Fibroblast of the aortic adventitia (primary cell): ENCODE measurements at regions not wholly inside any gene's neighbourhood (a gene's known extent, or its start where the extent isn't known, plus 50 kb on each side); places are given as distances from the start of the nearest gene placed in this dataset.

Experiments used
- DNase-seq: peaks from one replicate; pipeline ENCODE4 v3.0.0-alpha.2; 2010; ENCODE audit warnings: low read depth
- H3K4me3 ChIP-seq: 2 replicates; pipeline ENCODE4 v1.5.1; 2011; ENCODE audit warnings: low read depth, mild to moderate bottlenecking, control low read depth, low read length, moderate library complexity
- CTCF ChIP-seq: IDR thresholded peaks from 2 replicates; pipeline ENCODE4 v1.5.1; 2011; ENCODE audit warnings: mild to moderate bottlenecking, low read length, control low read depth, inconsistent platforms; ENCODE audit not compliant: insufficient read depth

- DNase-seq, result no peak
- H3K4me3 ChIP-seq, result no peak overlapping the region
- no peak for TF ChIP-seq CTCF
These were observed 145.7 kb upstream of the TIAM1 start for GRCh38 chr21:31489726-31490125.

DNA sequence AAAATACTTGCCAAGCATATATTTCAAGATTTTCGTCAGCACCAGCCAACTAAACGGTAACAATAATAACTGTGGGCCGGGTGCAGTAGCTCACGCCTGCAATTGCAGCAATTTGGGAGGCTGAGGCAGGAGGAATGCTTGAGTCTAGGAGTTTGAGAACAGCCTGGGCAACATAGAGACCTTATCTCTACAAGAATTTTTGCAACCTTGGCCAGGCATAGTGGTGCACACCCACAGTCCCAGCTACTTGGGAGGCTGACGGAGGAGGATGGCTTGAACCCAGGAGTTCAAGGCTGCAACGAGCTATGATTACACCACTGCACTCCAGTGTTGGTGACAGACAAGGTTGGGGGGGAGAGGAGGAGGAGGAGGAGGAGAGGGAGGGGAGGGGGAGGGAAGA, 145.0 kb upstream of the TIAM1 start:
- H3K4me3 ChIP-seq, result no peak overlapping the region
- no peak for DNase-seq
- TF ChIP-seq CTCF, result no peak

- H3K4me3 ChIP-seq, result no peak overlapping the region
- TF ChIP-seq CTCF, result no peak
- no peak for DNase-seq
These were observed 140.2 kb upstream of the TIAM1 start for GRCh38 chr21:31484219-31484618.

DNA sequence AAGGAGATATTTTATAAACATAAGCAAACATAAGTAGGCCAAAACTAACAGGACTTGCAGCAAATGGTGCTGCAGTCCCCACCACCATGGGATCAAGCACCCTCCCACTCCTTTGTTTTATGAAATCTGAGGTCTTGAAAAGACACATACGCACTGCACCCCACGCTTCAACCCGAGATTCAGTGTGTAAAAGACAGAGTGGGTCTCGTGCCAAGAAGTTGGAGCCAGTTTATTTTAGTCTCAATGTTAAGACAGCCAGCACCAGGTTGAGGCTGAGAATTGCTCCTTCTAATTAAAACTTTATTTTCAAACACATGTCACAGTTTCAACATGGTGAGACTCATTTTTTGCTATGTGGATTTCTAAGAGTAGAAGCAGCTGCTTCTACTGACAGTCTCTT, 139.1 kb upstream of the TIAM1 start:
- no peak for TF ChIP-seq CTCF
- H3K4me3 ChIP-seq, result no peak overlapping the region
- no peak for DNase-seq

DNA sequence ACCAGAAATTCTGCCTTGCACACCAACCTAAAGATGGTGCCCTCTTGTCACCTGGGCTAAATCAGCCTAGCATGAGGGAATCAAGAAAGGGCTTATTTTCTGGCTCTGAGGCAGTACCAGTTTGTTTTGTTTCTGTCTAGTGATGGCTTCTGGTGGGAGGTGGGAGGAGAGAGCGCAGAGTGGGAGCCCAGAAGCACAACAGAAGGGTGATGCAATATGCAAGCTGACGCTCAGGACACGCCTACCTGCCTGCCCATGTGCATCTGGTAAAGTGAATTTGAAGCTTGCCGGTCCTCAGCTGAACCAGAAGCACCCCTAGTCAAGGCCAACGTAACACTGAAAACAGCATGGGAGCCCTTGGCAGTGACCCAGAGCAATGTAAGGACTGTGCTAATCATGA, 138.4 kb upstream of the TIAM1 start:
- H3K4me3 ChIP-seq, result no peak overlapping the region
- TF ChIP-seq CTCF, result no peak
- no peak for DNase-seq

DNA sequence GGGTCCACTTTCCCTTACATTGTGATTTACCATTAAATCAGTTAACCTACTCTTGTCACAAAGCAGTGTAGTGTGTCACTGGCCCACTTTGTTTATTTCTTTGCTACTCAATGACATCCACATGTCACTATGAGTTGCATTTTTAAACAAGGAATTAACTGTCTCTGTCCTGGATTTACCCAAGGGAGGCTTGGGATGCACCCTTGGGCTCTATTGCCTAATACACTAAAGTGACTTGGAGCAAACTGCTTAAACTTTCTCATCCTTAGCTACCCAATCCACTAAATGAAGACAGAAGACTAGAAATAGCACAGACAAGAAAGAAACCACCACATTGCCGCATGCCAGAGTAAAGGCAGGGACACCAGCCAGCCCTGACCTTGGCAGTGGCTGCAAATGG, 136.2 kb upstream of the TIAM1 start:
- no peak overlapping the region for H3K4me3 ChIP-seq
- no peak for DNase-seq
- TF ChIP-seq CTCF, result no peak

GRCh38 chr21:31479714-31480113, 135.7 kb upstream of the TIAM1 start:
- H3K4me3 ChIP-seq, result no peak overlapping the region
- TF ChIP-seq CTCF, result no peak
- DNase-seq, result no peak
